Nephron (organoid): ENCODE measurements at regions not wholly inside any gene's neighbourhood (a gene's known extent, or its start where the extent isn't known, plus 50 kb on each side); places are given as distances from the start of the nearest gene placed in this dataset.

Source experiments
- H3K27ac Mint-ChIP-seq, 3 experiments: 2 replicates each; pipeline ENCODE4 v1.8.0; 2020; ENCODE audit warnings: mixed read lengths in 3 of 3, mild to moderate bottlenecking in 2 of 3, moderate library complexity in 1 of 3
- H3K27me3 Mint-ChIP-seq: 2 replicates; pipeline ENCODE4 v1.8.0; 2021; ENCODE audit warnings: low read depth, mild to moderate bottlenecking, moderate library complexity, mixed read lengths
- H3K36me3 Mint-ChIP-seq: 2 replicates; pipeline ENCODE4 v1.8.0; 2020; ENCODE audit warnings: low read depth, mixed read lengths
- H3K4me1 Mint-ChIP-seq: 2 replicates; pipeline ENCODE4 v1.8.0; 2020; ENCODE audit warnings: mixed read lengths
- H3K4me3 Mint-ChIP-seq, 3 experiments: 2 replicates each; pipeline ENCODE4 v1.8.0; 2020; ENCODE audit warnings: mild to moderate bottlenecking in 3 of 3, mixed read lengths in 3 of 3, moderate library complexity in 2 of 3
- H3K9me3 Mint-ChIP-seq: 2 replicates; pipeline ENCODE4 v1.8.0; 2020; ENCODE audit warnings: mixed read lengths
- CTCF ChIP-seq, 3 experiments: fragments of 200-600 bp; sonication (generic); IDR thresholded peaks; one replicate each; pipeline ENCODE4 v1.5.0; 2021; ENCODE audit warnings: antibody characterized with exemption in 3 of 3; ENCODE audit not compliant: unreplicated experiment in 3 of 3

- Mint-ChIP-seq H3K36me3 (peaks cover 11% of the 10 kb centered on the region), H3K4me1 (no peaks in the 10 kb centered on the region), H3K27ac (no peak overlapping the region), H3K27me3 (no peaks in the 10 kb centered on the region), H3K4me3 (no peak overlapping the region), H3K9me3 (peaks cover 21% of the 10 kb centered on the region)
- TF ChIP-seq CTCF (IDR thresholded peaks at IDR 0.05; ENCODE audit: unreplicated experiment in 3 of 3): no peak
Measured at GRCh38 chr7:94848992-94849576, 58.3 kb upstream of the PPP1R9A start.

GRCh38 chr7:94849636-94850208 lies 57.7 kb upstream of the PPP1R9A start:
- Mint-ChIP-seq H3K4me3 (no peak overlapping the region), H3K27me3 (no peaks in the 10 kb centered on the region), H3K4me1 (no peaks in the 10 kb centered on the region), H3K9me3 (peaks cover 21% of the 10 kb centered on the region), H3K36me3 (peaks cover 11% of the 10 kb centered on the region), H3K27ac (no peak overlapping the region)
- no peak for TF ChIP-seq CTCF (IDR thresholded peaks at IDR 0.05; ENCODE audit: unreplicated experiment in 3 of 3)

GRCh38 chr7:94855589-94855988 lies 51.8 kb upstream of the PPP1R9A start:
- H3K4me3 Mint-ChIP-seq: no peak overlapping the region
- no peak for TF ChIP-seq CTCF (IDR thresholded peaks at IDR 0.05; ENCODE audit: unreplicated experiment in 3 of 3)
- no peaks in the 10 kb centered on the region for H3K4me1 Mint-ChIP-seq
- no peak overlapping the region for H3K27ac Mint-ChIP-seq
- H3K9me3 Mint-ChIP-seq: peaks cover 10% of the 10 kb centered on the region
- H3K27me3 Mint-ChIP-seq: no peaks in the 10 kb centered on the region
- H3K36me3 Mint-ChIP-seq: peaks cover 3% of the 10 kb centered on the region

GRCh38 chr7:94856643-94857042 lies 50.8 kb upstream of the PPP1R9A start:
- Mint-ChIP-seq H3K4me1 (no peaks in the 10 kb centered on the region), H3K4me3 (no peak overlapping the region), H3K9me3 (peaks cover 10% of the 10 kb centered on the region), H3K27me3 (no peaks in the 10 kb centered on the region), H3K27ac (no peak overlapping the region), H3K36me3 (peaks cover 3% of the 10 kb centered on the region)
- TF ChIP-seq CTCF (IDR thresholded peaks at IDR 0.05; ENCODE audit: unreplicated experiment in 3 of 3): no peak
